DOHH2 (cell line): ENCODE measurements at regions not wholly inside any gene's neighbourhood (a gene's known extent, or its start where the extent isn't known, plus 50 kb on each side); places are given as distances from the start of the nearest gene placed in this dataset.

Source experiments
- EZH2phosphoT487 ChIP-seq: fragments of 200-600 bp; sonication (generic); IDR thresholded peaks from 2 replicates; pipeline ENCODE4 v1.6.1; 2017; ENCODE audit warnings: borderline replicate concordance, mild to moderate bottlenecking, antibody characterized with exemption, low read length, moderate library complexity, mixed read lengths
- TF ChIP-seq, protein P1 (sequence below): fragments of 200-600 bp; sonication (generic); IDR thresholded peaks from one replicate; pipeline ENCODE4 v1.5.1; 2014; ENCODE audit warnings: antibody characterized with exemption, mild to moderate bottlenecking, low read depth, low read length; ENCODE audit not compliant: poor library complexity, severe bottlenecking

GRCh38 chr14:65901595-65901994 is 489.1 kb downstream of the FUT8 start:
- TF ChIP-seq, protein P1, sequence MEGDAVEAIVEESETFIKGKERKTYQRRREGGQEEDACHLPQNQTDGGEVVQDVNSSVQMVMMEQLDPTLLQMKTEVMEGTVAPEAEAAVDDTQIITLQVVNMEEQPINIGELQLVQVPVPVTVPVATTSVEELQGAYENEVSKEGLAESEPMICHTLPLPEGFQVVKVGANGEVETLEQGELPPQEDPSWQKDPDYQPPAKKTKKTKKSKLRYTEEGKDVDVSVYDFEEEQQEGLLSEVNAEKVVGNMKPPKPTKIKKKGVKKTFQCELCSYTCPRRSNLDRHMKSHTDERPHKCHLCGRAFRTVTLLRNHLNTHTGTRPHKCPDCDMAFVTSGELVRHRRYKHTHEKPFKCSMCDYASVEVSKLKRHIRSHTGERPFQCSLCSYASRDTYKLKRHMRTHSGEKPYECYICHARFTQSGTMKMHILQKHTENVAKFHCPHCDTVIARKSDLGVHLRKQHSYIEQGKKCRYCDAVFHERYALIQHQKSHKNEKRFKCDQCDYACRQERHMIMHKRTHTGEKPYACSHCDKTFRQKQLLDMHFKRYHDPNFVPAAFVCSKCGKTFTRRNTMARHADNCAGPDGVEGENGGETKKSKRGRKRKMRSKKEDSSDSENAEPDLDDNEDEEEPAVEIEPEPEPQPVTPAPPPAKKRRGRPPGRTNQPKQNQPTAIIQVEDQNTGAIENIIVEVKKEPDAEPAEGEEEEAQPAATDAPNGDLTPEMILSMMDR, result no peak
- no peak for TF ChIP-seq EZH2phosphoT487
